Heart right ventricle (tissue), 16 donors: ENCODE measurements at regions not wholly inside any gene's neighbourhood (a gene's known extent, or its start where the extent isn't known, plus 50 kb on each side); places are given as distances from the start of the nearest gene placed in this dataset.
"Not testable (repeated sequence)": the region's sequence is repeated elsewhere in the genome, so short reads cannot be mapped to it uniquely, and the experiment has no call there.

Experiments
- ATAC-seq, 8 donors: fragments of 200-7000 bp; cut with Tn5 transposase; one replicate each; pipeline ENCODE4 v1.9.1; 2020; ENCODE audit warnings: mild to moderate bottlenecking in 8 of 8, moderate library complexity in 8 of 8, moderate number of reproducible peaks in 1 of 8
- DNase-seq, 2 donors: peaks; one replicate each; pipeline ENCODE4 v3.0.0-alpha.2; 2020
- H3K27ac ChIP-seq, 10 donors: fragments of 200-600 bp; sonication (generic) in 2 of 10; one replicate each; pipeline versions ENCODE4 v1.5.0 to v1.8.0; 2020 to 2022; ENCODE audit warnings: mild to moderate bottlenecking in 3 of 10
- H3K27me3 ChIP-seq, 7 donors: fragments of 200-600 bp; one replicate each; pipeline ENCODE4 v1.8.0; 2021 to 2022; ENCODE audit warnings: mild to moderate bottlenecking in 2 of 7
- H3K36me3 ChIP-seq, 9 donors: fragments of 200-600 bp; sonication (generic) in 1 of 9; one replicate each; pipeline versions ENCODE4 v1.5.0 to v1.8.0; 2020 to 2022; ENCODE audit warnings: mild to moderate bottlenecking in 2 of 9
- H3K4me1 ChIP-seq, 9 donors: fragments of 200-600 bp; sonication (generic) in 1 of 9; one replicate each; pipeline versions ENCODE4 v1.5.0 to v1.8.0; 2020 to 2022; ENCODE audit warnings: mild to moderate bottlenecking in 4 of 9
- H3K4me3 ChIP-seq, 10 donors: fragments of 200-600 bp; sonication (generic) in 2 of 10; one replicate each; pipeline versions ENCODE4 v1.5.0 to v1.8.0; 2020 to 2022; ENCODE audit warnings: mild to moderate bottlenecking in 7 of 10, moderate library complexity in 2 of 10
- H3K9me3 ChIP-seq, 11 donors: fragments of 200-600 bp in 10 of 11; sonication (generic) in 2 of 11; one replicate each; pipeline versions ENCODE4 v1.5.0 to v1.8.0; 2013 to 2022; ENCODE audit warnings: mild to moderate bottlenecking in 2 of 11, control low read depth in 1 of 11, moderate library complexity in 1 of 11
- CTCF ChIP-seq, 9 donors: fragments of 200-600 bp; sonication (generic) in 2 of 9; IDR thresholded peaks; one replicate each; pipeline versions ENCODE4 v1.5.0 to v1.8.0; 2021 to 2022; ENCODE audit warnings: antibody characterized with exemption in 9 of 9, mild to moderate bottlenecking in 5 of 9, moderate library complexity in 1 of 9
- WGBS, 2 donors: extraction: QIAGEN DNeasy Blood & Tissue Kit; methylation state at CpG; one replicate each; pipeline ENCODE4 v1.1.7; 2013; ENCODE audit warnings: inconsistent platforms in 1 of 2; 5-methylcytosine and 5-hydroxymethylcytosine counted together
- intact Hi-C, 10 donors: fragments of 100-400 bp; cut with DNase I; formaldehyde crosslinking; loops; one replicate each; pipeline versions ENCODE4 v1.11.1 to v1.14.2; 2022
- donor health status: Arrhythmogenic right ventricular cardiomyopathy.
- donor health status: ischemic (EF 13 %, LVEDD 7.1; RV severe dilation, severe dysfunction).
- donor health status: healthy with polysubstance abuse.
- donor health status: DM: no; HTN: yes; CAD: no.
- donor health status: DM: no; HTN: no; CAD: no.
- donor health status: ischemic (EF 25% LVEDD 6.9; RV normal size, moderate dysfunction).
- donor health status: ischemic (EF 25% LVEDD 5.7; RV mildly dilated, moderate dysfunction).
- donor health status: healthy.
- donor health status: DM: yes; HTN: yes; CAD: no.
- donor health status: Ischemic cardiomyopathy.
- donor health status: ischemic (EF 35%, LVEDD 5.7; RV mildly dilated, moderate dysfunction).
- donor health status: nonischemic (EF 11% LVEDD 7.7; RV severe dilation, severe dysfunction).
- donor health status: DM: yes; HTN: yes; CAD: no.
- donor health status: PGD.
- donor health status: ischemic (EF 29% LVEDD 5.4; RV normal size, mild dysfunction).
- donor health status: nonischemic (EF 23%, LVEDD 6.1; RV moderate dilation, normal function).

- intact Hi-C loops = no loop called here
- H3K36me3 ChIP-seq = no peaks in the 10 kb centered on the region
Observed at GRCh38 chr19:23541991-23542390, 145.0 kb downstream of the ZNF675 start.

DNA sequence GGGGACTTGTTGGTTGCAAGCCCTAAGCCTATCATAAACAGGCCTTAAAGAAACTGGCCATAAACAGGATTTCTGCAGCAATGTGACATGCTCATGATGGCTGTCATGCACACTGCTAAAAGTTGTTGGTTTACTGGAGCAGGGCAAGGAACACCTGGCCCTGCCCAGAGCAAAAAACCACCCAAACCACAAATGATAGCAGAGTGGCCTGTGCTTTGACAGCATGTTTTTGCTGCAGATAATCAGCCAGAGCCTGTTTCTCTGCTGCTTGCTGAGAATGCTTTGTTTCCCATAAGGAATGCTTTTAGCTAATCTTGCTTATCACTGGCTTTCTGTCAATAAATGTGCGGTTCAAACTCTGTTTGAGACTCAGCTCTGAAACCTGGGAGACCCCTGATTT is 144.9 kb upstream of the ZNF91 start:
- H3K4me1 ChIP-seq, DNase-seq, H3K27me3 ChIP-seq, ATAC-seq, H3K27ac ChIP-seq, intact Hi-C loops, H3K36me3 ChIP-seq, H3K4me3 ChIP-seq: not testable (repeated sequence)
- peaks cover 0 to 27% (median 0%) of the 10 kb centered on the region in 11 donors for H3K9me3 ChIP-seq
- 30 to 33% methylated on average over 1 of the region's 1 CpG for WGBS, 2 donors

More at GRCh38 chr19:23541991-23542390, 145.0 kb downstream of the ZNF675 start:
- DNase-seq (no peak), ATAC-seq (no peak)
- peaks cover 0 to 25% (median 0%) of the 10 kb centered on the region in 11 donors for H3K9me3 ChIP-seq
- H3K4me1 ChIP-seq = no peaks in the 10 kb centered on the region
- 74 to 86% methylated on average over 1 of the region's 1 CpG for WGBS, 2 donors
- H3K27ac ChIP-seq = no peak overlapping the region
- TF ChIP-seq CTCF (IDR thresholded peaks at IDR 0.05) = no peak
- no peaks in the 10 kb centered on the region for H3K27me3 ChIP-seq
- no peak overlapping the region for H3K4me3 ChIP-seq

DNA sequence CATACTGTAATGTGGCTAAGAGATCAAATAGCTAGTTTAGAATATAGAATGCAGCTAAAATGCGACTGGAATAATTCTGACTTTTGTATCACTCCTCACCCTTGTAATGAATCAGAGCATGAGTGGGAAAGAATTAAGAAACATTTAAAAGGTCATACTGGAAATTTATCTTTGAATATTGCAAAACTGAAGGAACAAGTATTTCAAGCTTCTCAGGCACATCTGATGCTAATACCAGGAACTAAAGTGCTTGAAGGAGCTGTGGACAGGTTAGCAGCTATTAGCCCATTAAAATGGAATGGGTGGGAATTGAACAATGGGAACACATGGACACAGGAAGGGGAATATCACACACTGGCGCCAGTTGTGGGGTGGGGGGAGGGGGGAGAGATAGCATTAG is 144.2 kb upstream of the ZNF91 start:
- Histone ChIP-seq H3K27me3 (no peaks in the 10 kb centered on the region), H3K4me1 (no peaks in the 10 kb centered on the region), H3K36me3 (no peaks in the 10 kb centered on the region), H3K9me3 (peaks cover 0 to 20% (median 0%) of the 10 kb centered on the region in 11 donors), H3K27ac (no peak overlapping the region), H3K4me3 (no peak overlapping the region)
- intact Hi-C loops = no loop called here
- ATAC-seq (no peak), DNase-seq (no peak)
- WGBS, 2 donors = 49 to 66% methylated on average over 2 of the region's 2 CpGs
- no peak for TF ChIP-seq CTCF (IDR thresholded peaks at IDR 0.05)

- H3K36me3 ChIP-seq, H3K27ac ChIP-seq, intact Hi-C loops, H3K4me1 ChIP-seq, H3K27me3 ChIP-seq, ATAC-seq, H3K4me3 ChIP-seq, DNase-seq: not testable (repeated sequence)
- H3K9me3 ChIP-seq = peaks cover 0 to 10% (median 0%) of the 10 kb centered on the region in 11 donors
Observed at GRCh38 chr19:23537136-23537535, 141.9 kb upstream of the ZNF91 start.

GRCh38 chr19:23536341-23536740 is 141.1 kb upstream of the ZNF91 start:
- H3K27me3 ChIP-seq, H3K36me3 ChIP-seq, H3K4me1 ChIP-seq, H3K27ac ChIP-seq, intact Hi-C loops, H3K4me3 ChIP-seq, DNase-seq, ATAC-seq: not testable (repeated sequence)
- peaks cover 0 to 12% (median 0%) of the 10 kb centered on the region in 11 donors for H3K9me3 ChIP-seq
- 70 to 88% methylated on average over 1 of the region's 1 CpG for WGBS, 2 donors

DNA sequence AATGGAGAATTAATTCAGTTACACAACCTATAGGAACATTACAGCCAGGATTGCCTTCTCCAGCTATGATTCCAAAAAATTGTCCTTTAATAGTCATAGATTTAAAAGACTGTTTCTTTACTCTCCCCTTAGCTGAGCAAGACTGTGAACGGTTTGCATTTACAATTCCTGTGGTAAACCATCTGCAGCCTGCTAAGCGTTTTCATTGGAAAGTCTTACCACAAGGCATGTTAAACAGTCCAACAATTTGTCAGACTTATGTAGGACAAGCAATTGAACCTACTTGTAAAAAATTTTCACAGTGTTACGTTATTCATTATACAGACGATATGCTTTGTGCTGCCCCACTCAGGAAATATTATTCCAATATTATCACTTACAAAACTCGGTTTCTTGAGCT is 140.6 kb upstream of the ZNF91 start:
- H3K4me1 ChIP-seq, H3K27me3 ChIP-seq, DNase-seq, intact Hi-C loops, H3K36me3 ChIP-seq, ATAC-seq, H3K27ac ChIP-seq, H3K4me3 ChIP-seq: not testable (repeated sequence)
- peaks cover 0 to 12% (median 0%) of the 10 kb centered on the region in 11 donors for H3K9me3 ChIP-seq
- WGBS, 2 donors = 80 to 81% methylated on average over 5 of the region's 5 CpGs

- 85 to 90% methylated on average over 18 to 30 of the region's 30 CpGs for WGBS, 2 donors
- H3K27me3 ChIP-seq, intact Hi-C loops, ATAC-seq, H3K4me3 ChIP-seq, H3K4me1 ChIP-seq, H3K36me3 ChIP-seq, H3K27ac ChIP-seq, DNase-seq: not testable (repeated sequence)
- peaks cover 0 to 28% (median 0%) of the 10 kb centered on the region in 11 donors for H3K9me3 ChIP-seq
Observed at GRCh38 chr19:23533441-23533840, 138.2 kb upstream of the ZNF91 start.
